H1 (cell line): ENCODE measurements at regions not wholly inside any gene's neighbourhood (a gene's known extent, or its start where the extent isn't known, plus 50 kb on each side); places are given as distances from the start of the nearest gene placed in this dataset.

Experiments used
- ATF2 ChIP-seq: IDR thresholded peaks from 2 replicates; pipeline ENCODE4 v1.6.1; 2012; ENCODE audit warnings: low read length, inconsistent platforms

GRCh38 chr11:36976741-36977140, 378.7 kb upstream of the RAG2 start (continued):
- TF ChIP-seq ATF2 = no peak
